CD4-positive, alpha-beta T cell (primary cell): ENCODE measurements at regions not wholly inside any gene's neighbourhood (a gene's known extent, or its start where the extent isn't known, plus 50 kb on each side); places are given as distances from the start of the nearest gene placed in this dataset.

Source experiments
- ATAC-seq: fragments of 200-7000 bp; cut with Tn5 transposase; one replicate; pipeline ENCODE4 v1.10.0; 2022; ENCODE audit warnings: mild to moderate bottlenecking; ENCODE audit not compliant: poor library complexity
- CTCF ChIA-PET: fragments of 350-600 bp; sonication (Branson Sonifier 250); formaldehyde crosslinking; loops from one replicate; lab custom pipeline; 2021; ENCODE audit warnings: antibody characterized with exemption, inconsistent platforms; lab: Charles Lee
- POLR2A ChIA-PET: fragments of 350-600 bp; sonication (Branson Sonifier 250); formaldehyde crosslinking; loops from one replicate; lab custom pipeline; 2021; ENCODE audit warnings: antibody characterized with exemption, inconsistent platforms; lab: Charles Lee
- DNase-seq, 14 experiments: peaks; one replicate each; pipeline ENCODE4 v3.0.0-alpha.2; 2013 to 2020; ENCODE audit warnings: mixed read lengths in 2 of 14
- H3K27ac ChIP-seq, 2 donors: one replicate each; pipeline versions ENCODE4 v1.5.1 to v1.7.0; 2013; ENCODE audit warnings: low read length in 2 of 2, low read depth in 1 of 2, mild to moderate bottlenecking in 1 of 2
- H3K27me3 ChIP-seq, 2 experiments: 1 replicate in 1 of 2; 2 replicates in 1 of 2; pipeline versions ENCODE4 v1.6.1 to v1.7.0; 2013; ENCODE audit warnings: low read length in 2 of 2, control low read depth in 1 of 2, mild to moderate bottlenecking in 1 of 2, moderate library complexity in 1 of 2; ENCODE audit not compliant: insufficient read depth in 2 of 2, control insufficient read depth in 1 of 2
- H3K36me3 ChIP-seq: one replicate; pipeline ENCODE4 v1.6.1; 2013; ENCODE audit warnings: low read length, control low read depth; ENCODE audit not compliant: insufficient read depth
- H3K4me1 ChIP-seq: one replicate; pipeline ENCODE4 v1.6.1; 2013; ENCODE audit warnings: low read length, control low read depth; ENCODE audit not compliant: insufficient read depth
- H3K4me3 ChIP-seq: one replicate; pipeline ENCODE4 v1.5.1; 2013; ENCODE audit warnings: mild to moderate bottlenecking, low read length, moderate library complexity
- H3K9me3 ChIP-seq, 2 experiments: 1 replicate in 1 of 2; 2 replicates in 1 of 2; pipeline versions ENCODE4 v1.6.1 to v1.7.0; 2013; ENCODE audit warnings: low read length in 2 of 2, mild to moderate bottlenecking in 2 of 2, control low read depth in 1 of 2, moderate library complexity in 1 of 2; ENCODE audit not compliant: control insufficient read depth in 1 of 2, insufficient read depth in 1 of 2
- H3K27ac Mint-ChIP-seq: one replicate; pipeline ENCODE4 v1.8.0; 2020; ENCODE audit warnings: mixed read lengths
- H3K27me3 Mint-ChIP-seq: one replicate; pipeline ENCODE4 v1.8.0; 2021; ENCODE audit warnings: mixed read lengths
- H3K36me3 Mint-ChIP-seq: one replicate; pipeline ENCODE4 v1.8.0; 2021; ENCODE audit warnings: low read depth, mixed read lengths
- H3K4me1 Mint-ChIP-seq: one replicate; pipeline ENCODE4 v1.8.0; 2021; ENCODE audit warnings: low read depth, mixed read lengths
- H3K4me3 Mint-ChIP-seq: one replicate; pipeline ENCODE4 v1.8.0; 2020; ENCODE audit warnings: mild to moderate bottlenecking, mixed read lengths
- H3K9me3 Mint-ChIP-seq: one replicate; pipeline ENCODE4 v1.8.0; 2020; ENCODE audit warnings: mixed read lengths
- CTCF ChIP-seq: fragments of 200-600 bp; IDR thresholded peaks from one replicate; pipeline ENCODE4 v1.8.0; 2022; ENCODE audit warnings: antibody characterized with exemption, mild to moderate bottlenecking
- intact Hi-C, 2 experiments: fragments of 100-400 bp; cut with DNase I in 1 of 2; cut with micrococcal nuclease in 1 of 2; formaldehyde crosslinking; loops; one replicate each; pipeline versions ENCODE4 v1.15.1 to v1.9.0; 2023 to 2025; cut with DNase I, micrococcal nuclease

- CTCF ChIA-PET, result no interaction called here
Measured at GRCh38 chr9:106675780-106676179, 187.2 kb upstream of the ZNF462 start.

GRCh38 chr9:106677374-106677773 is 185.6 kb upstream of the ZNF462 start:
- H3K4me3 ChIP-seq, result no peak overlapping the region
- POLR2A ChIA-PET, result no interaction called here
- H3K27me3 ChIP-seq, result no peaks in the 10 kb centered on the region
- Mint-ChIP-seq H3K4me3 (no peak overlapping the region), H3K9me3 (peaks cover 11% of the 10 kb centered on the region), H3K27ac (no peak overlapping the region), H3K36me3 (no peaks in the 10 kb centered on the region), H3K27me3 (no peaks in the 10 kb centered on the region), H3K4me1 (no peaks in the 10 kb centered on the region)
- ATAC-seq (no peak), DNase-seq (no peak)
- intact Hi-C loops, result no loop called here
- no peak overlapping the region for H3K27ac ChIP-seq
- no peaks in the 10 kb centered on the region for H3K36me3 ChIP-seq
- H3K9me3 ChIP-seq, result no peaks in the 10 kb centered on the region
- H3K4me1 ChIP-seq, result no peaks in the 10 kb centered on the region
- no peak for TF ChIP-seq CTCF
- CTCF ChIA-PET, result no interaction called here

More at GRCh38 chr9:106675780-106676179, 187.2 kb upstream of the ZNF462 start:
- Mint-ChIP-seq H3K27ac (no peak overlapping the region), H3K4me3 (no peak overlapping the region), H3K36me3 (no peaks in the 10 kb centered on the region), H3K27me3 (no peaks in the 10 kb centered on the region), H3K4me1 (no peaks in the 10 kb centered on the region), H3K9me3 (peaks cover 2% of the 10 kb centered on the region)
- Histone ChIP-seq H3K4me3 (no peak overlapping the region), H3K9me3 (no peaks in the 10 kb centered on the region), H3K4me1 (no peaks in the 10 kb centered on the region), H3K36me3 (no peaks in the 10 kb centered on the region), H3K27ac (no peak overlapping the region), H3K27me3 (no peaks in the 10 kb centered on the region)
- TF ChIP-seq CTCF, result no peak
- intact Hi-C loops, result no loop called here
- POLR2A ChIA-PET, result no interaction called here
- no peak for DNase-seq
- ATAC-seq, result no peak

- Histone ChIP-seq H3K27ac (no peak overlapping the region), H3K4me1 (no peaks in the 10 kb centered on the region), H3K4me3 (no peak overlapping the region), H3K27me3 (no peaks in the 10 kb centered on the region), H3K36me3 (no peaks in the 10 kb centered on the region), H3K9me3 (no peaks in the 10 kb centered on the region)
- TF ChIP-seq CTCF, result no peak
- Mint-ChIP-seq H3K9me3 (peaks cover 11% of the 10 kb centered on the region), H3K27me3 (no peaks in the 10 kb centered on the region), H3K27ac (no peak overlapping the region), H3K4me1 (no peaks in the 10 kb centered on the region), H3K36me3 (no peaks in the 10 kb centered on the region), H3K4me3 (no peak overlapping the region)
- intact Hi-C loops, result no loop called here
- no peak for DNase-seq
- ChIA-PET CTCF (no interaction called here), POLR2A (no interaction called here)
- ATAC-seq, result no peak
Measured at GRCh38 chr9:106677830-106678229, 185.1 kb upstream of the ZNF462 start.
